ENCODE measurements at regions not wholly inside any gene's neighbourhood (a gene's known extent, or its start where the extent isn't known, plus 50 kb on each side); places are given as distances from the start of the nearest gene placed in this dataset.
A peak's percentile ranks its signal among the peaks of the same experiment; 100 is the strongest.

DNA sequence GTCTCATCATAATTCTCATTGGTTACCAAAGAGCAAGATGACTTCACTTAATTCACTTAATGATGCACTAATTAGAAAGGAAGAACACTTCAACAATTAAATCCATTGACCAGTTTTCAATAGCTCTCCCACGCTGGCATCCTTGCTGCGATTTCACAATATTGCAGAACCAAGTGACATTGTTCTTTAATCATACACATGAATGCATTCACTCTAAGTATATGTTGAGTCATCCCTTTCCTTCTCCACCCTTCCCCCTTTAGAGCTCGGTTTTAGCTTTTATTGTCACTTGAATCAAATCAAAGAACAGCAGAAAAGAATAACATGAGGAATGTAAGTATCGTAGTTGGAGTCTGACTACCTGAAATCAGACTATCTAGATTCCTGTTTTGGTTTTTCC, 233.6 kb upstream of the FMN2 start:
- no peak overlapping the region for H3K4me3 ChIP-seq
- H3K27me3 ChIP-seq: no peaks in the 10 kb centered on the region
- peak in 1 of 2 donors; percentile 16 for TF ChIP-seq POLR2AphosphoS5 (IDR thresholded peaks at IDR 0.05; ENCODE audit: insufficient read depth in 1 of 2, low read depth in 1 of 2)
- TF ChIP-seq, protein P1, sequence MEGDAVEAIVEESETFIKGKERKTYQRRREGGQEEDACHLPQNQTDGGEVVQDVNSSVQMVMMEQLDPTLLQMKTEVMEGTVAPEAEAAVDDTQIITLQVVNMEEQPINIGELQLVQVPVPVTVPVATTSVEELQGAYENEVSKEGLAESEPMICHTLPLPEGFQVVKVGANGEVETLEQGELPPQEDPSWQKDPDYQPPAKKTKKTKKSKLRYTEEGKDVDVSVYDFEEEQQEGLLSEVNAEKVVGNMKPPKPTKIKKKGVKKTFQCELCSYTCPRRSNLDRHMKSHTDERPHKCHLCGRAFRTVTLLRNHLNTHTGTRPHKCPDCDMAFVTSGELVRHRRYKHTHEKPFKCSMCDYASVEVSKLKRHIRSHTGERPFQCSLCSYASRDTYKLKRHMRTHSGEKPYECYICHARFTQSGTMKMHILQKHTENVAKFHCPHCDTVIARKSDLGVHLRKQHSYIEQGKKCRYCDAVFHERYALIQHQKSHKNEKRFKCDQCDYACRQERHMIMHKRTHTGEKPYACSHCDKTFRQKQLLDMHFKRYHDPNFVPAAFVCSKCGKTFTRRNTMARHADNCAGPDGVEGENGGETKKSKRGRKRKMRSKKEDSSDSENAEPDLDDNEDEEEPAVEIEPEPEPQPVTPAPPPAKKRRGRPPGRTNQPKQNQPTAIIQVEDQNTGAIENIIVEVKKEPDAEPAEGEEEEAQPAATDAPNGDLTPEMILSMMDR (IDR thresholded peaks at IDR 0.05): no peak
- no peak for DNase-seq (ENCODE audit: extremely low spot score in 2 of 2)
- no peak overlapping the region for H3K27ac ChIP-seq
- intact Hi-C loops (cut with DNase I): no loop called here
- no peaks in the 10 kb centered on the region for H3K36me3 ChIP-seq
- H3K9me3 ChIP-seq: no peaks in the 10 kb centered on the region
- no peaks in the 10 kb centered on the region for H3K4me1 ChIP-seq

DNA sequence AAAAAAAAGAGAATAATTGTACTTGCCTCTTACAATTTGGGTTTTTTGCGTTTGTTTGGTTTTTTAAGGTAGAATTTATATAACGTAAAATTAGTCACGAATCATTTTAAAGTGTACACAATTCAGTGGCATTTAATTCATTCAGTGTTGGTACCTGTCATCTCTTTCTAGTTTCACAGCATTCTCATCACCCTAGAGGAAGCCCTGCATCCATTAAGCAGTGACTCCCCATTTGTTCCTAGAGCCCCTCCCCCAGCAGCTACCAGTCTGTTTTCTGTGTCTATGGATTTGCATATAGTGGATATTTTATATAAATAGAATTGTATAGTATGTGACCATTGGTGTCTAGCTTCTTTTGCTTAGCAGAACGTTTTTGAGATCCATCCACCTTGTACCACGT, 233.2 kb upstream of the FMN2 start:
- intact Hi-C loops (cut with DNase I): no loop called here
- no peaks in the 10 kb centered on the region for H3K27me3 ChIP-seq
- H3K4me3 ChIP-seq: no peak overlapping the region
- H3K4me1 ChIP-seq: no peaks in the 10 kb centered on the region
- no peak overlapping the region for H3K27ac ChIP-seq
- H3K9me3 ChIP-seq: no peaks in the 10 kb centered on the region
- TF ChIP-seq POLR2A (IDR thresholded peaks at IDR 0.05) (no peak), POLR2AphosphoS5 (IDR thresholded peaks at IDR 0.05; ENCODE audit: insufficient read depth in 1 of 2, low read depth in 1 of 2) (no peak)
- TF ChIP-seq, protein P1 (IDR thresholded peaks at IDR 0.05): no peak
- DNase-seq (ENCODE audit: extremely low spot score in 2 of 2): no peak
- H3K36me3 ChIP-seq: no peaks in the 10 kb centered on the region

DNA sequence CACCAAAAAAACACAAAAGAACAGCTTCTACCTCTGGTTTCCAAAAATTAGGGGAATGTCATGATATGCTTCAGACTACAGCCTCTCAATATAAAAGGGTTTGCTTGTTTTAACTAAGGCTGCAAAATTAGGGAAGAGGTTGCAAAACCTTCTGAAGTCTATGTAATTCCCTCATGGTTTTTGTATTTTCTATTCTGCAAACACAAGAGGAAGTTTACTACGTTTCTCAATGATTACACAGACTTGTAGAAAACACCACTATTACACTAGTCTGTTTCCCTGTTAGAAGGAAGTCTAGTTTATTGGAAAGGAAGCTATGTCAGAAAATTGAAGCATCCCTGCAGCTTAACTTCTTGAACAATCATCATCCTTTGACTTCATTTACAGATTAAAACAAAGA, 229.7 kb upstream of the FMN2 start:
- Histone ChIP-seq H3K27me3 (no peaks in the 10 kb centered on the region), H3K4me1 (no peaks in the 10 kb centered on the region), H3K36me3 (no peaks in the 10 kb centered on the region), H3K4me3 (no peak overlapping the region), H3K9me3 (no peaks in the 10 kb centered on the region), H3K27ac (no peak overlapping the region)
- TF ChIP-seq POLR2AphosphoS5 (IDR thresholded peaks at IDR 0.05; ENCODE audit: insufficient read depth in 1 of 2, low read depth in 1 of 2) (no peak), POLR2A (IDR thresholded peaks at IDR 0.05) (no peak)
- TF ChIP-seq, protein P1 (IDR thresholded peaks at IDR 0.05): no peak
- DNase-seq (ENCODE audit: extremely low spot score in 2 of 2): no peak
- intact Hi-C loops (cut with DNase I): no loop called here

DNA sequence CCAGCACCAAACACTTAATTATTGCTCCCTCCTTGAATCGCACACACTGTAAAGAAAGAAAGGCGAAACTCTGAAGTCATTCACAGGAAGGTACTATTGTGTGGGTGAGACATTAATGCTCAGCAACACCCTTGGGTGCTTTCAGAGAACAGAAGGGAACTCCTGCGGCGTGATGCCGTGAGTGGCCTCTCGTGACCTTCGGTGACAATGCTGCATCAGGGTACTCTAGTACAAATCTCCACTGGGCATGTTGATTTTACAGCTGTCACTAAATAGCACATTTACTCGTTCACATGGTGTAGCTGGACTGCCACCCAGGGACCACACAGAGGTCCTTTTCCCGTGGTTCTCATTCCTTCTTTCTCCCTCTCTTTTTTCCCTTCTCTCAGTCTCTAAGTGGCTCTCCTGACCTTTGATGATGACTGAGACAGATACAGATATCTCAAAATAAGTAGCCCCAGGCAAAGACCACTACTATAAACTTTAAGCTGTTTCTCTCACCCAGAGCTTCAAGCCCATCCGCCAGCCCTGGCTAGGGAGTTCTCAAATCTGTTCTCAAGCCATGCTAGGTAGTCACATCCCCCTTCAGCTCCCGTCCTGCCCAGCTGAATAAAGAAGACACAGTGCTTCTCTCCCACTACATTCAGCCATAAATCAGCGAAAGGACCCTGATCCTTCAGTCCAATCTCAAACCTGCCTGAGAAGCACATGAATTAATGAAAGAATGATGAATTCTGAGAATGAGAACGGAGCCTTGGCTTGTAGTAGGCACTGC, 223.4 kb upstream of the FMN2 start:
- H3K27ac ChIP-seq: no peak overlapping the region
- DNase-seq (ENCODE audit: extremely low spot score in 2 of 2): no peak
- intact Hi-C loops (cut with DNase I): no loop called here
- H3K27me3 ChIP-seq: no peaks in the 10 kb centered on the region
- no peaks in the 10 kb centered on the region for H3K4me1 ChIP-seq
- no peak for TF ChIP-seq POLR2A (IDR thresholded peaks at IDR 0.05)
- TF ChIP-seq, protein P1 (IDR thresholded peaks at IDR 0.05): no peak
- no peak for TF ChIP-seq POLR2AphosphoS5 (IDR thresholded peaks at IDR 0.05; ENCODE audit: insufficient read depth in 1 of 2, low read depth in 1 of 2)
- no peak overlapping the region for H3K4me3 ChIP-seq
- H3K9me3 ChIP-seq: no peaks in the 10 kb centered on the region
- no peaks in the 10 kb centered on the region for H3K36me3 ChIP-seq

DNA sequence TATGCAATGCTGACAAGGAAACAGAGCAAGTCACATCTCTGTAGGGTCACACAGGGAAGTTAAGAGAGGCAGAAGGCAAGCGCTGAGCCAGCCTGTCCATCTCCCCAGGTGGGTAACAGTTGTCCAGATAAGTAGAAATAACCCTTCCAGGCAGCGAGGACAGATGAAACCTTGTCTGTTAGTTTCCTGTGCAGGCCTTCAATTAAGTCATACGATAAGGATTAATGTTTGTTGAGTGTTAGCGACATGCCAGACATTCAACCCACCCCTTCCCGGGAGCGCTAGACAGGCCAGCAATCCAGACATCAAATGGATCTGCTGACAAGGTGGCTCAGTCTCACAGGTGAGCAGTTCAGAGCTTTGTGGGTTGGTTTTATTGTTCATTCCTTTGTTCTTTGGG, 221.5 kb upstream of the FMN2 start:
- intact Hi-C loops (cut with DNase I): no loop called here
- Histone ChIP-seq H3K36me3 (no peaks in the 10 kb centered on the region), H3K27ac (no peak overlapping the region), H3K9me3 (no peaks in the 10 kb centered on the region), H3K27me3 (no peaks in the 10 kb centered on the region), H3K4me1 (no peaks in the 10 kb centered on the region), H3K4me3 (no peak overlapping the region)
- TF ChIP-seq POLR2A (IDR thresholded peaks at IDR 0.05) (no peak), POLR2AphosphoS5 (IDR thresholded peaks at IDR 0.05; ENCODE audit: insufficient read depth in 1 of 2, low read depth in 1 of 2) (no peak)
- TF ChIP-seq, protein P1 (IDR thresholded peaks at IDR 0.05): no peak
- no peak for DNase-seq (ENCODE audit: extremely low spot score in 2 of 2)

Measured in vagina (tissue), 2 donors.